H1 (cell line): ENCODE measurements at regions not wholly inside any gene's neighbourhood (a gene's known extent, or its start where the extent isn't known, plus 50 kb on each side); places are given as distances from the start of the nearest gene placed in this dataset.

Experiments used
- CREB1 ChIP-seq: IDR thresholded peaks from 2 replicates; pipeline ENCODE4 v1.6.1; 2012; ENCODE audit warnings: inconsistent platforms
- RFX5 ChIP-seq: IDR thresholded peaks from 2 replicates; pipeline ENCODE4 v1.6.1; 2011; ENCODE audit warnings: low read depth, low read length, improper control_type of control experiment, borderline replicate concordance
- TF ChIP-seq, protein P1 (sequence below): IDR thresholded peaks from 2 replicates; pipeline ENCODE4 v1.6.1; 2012; ENCODE audit warnings: inconsistent platforms

DNA sequence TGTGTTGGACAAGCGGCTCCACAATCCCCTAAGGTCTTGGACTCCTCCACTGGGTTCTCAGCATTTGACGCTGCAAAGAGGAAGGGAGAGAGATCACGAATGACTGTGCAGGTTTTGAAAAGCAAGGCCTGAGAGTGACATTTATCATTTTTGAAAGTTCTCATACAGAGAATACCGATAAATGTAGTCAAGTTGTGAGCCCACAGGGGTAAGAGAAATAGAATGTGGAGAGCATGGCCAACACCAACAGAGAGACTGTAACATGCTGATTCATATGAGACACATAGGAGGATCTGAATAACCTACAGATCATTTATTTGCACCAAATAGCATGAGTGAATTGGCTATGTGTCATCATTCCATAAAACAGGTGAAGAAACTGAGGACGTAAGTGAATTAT, 230.5 kb upstream of the MBL2 start (continued):
- TF ChIP-seq RFX5 = no peak
- TF ChIP-seq, protein P1, sequence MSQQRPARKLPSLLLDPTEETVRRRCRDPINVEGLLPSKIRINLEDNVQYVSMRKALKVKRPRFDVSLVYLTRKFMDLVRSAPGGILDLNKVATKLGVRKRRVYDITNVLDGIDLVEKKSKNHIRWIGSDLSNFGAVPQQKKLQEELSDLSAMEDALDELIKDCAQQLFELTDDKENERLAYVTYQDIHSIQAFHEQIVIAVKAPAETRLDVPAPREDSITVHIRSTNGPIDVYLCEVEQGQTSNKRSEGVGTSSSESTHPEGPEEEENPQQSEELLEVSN = no peak
- no peak for TF ChIP-seq CREB1
